IMR-90 (cell line): ENCODE measurements at regions not wholly inside any gene's neighbourhood (a gene's known extent, or its start where the extent isn't known, plus 50 kb on each side); places are given as distances from the start of the nearest gene placed in this dataset.

Source experiments
- BHLHE40 ChIP-seq: fragments of 150-350 bp; IDR thresholded peaks from 2 replicates; pipeline ENCODE4 v1.6.1; 2016; ENCODE audit warnings: mild to moderate bottlenecking, low read depth, low read length
- CEBPB ChIP-seq: IDR thresholded peaks from 2 replicates; pipeline ENCODE4 v1.6.1; 2012; ENCODE audit warnings: low read depth, low read length, improper control_type of control experiment
- CHD1 ChIP-seq: IDR thresholded peaks from 2 replicates; pipeline ENCODE4 v1.6.1; 2012; ENCODE audit warnings: low read depth, low read length, improper control_type of control experiment
- FOS ChIP-seq: fragments of 150-350 bp; IDR thresholded peaks from 2 replicates; pipeline ENCODE4 v1.6.1; 2016; ENCODE audit warnings: low read depth, low read length
- MAZ ChIP-seq: IDR thresholded peaks from 2 replicates; pipeline ENCODE4 v1.6.1; 2012; ENCODE audit warnings: low read depth, mild to moderate bottlenecking, low read length, improper control_type of control experiment, moderate library complexity, borderline replicate concordance
- MXI1 ChIP-seq: IDR thresholded peaks from 2 replicates; pipeline ENCODE4 v1.6.1; 2012; ENCODE audit warnings: low read depth, mild to moderate bottlenecking, low read length, moderate library complexity, borderline replicate concordance
- NFE2L2 ChIP-seq: fragments of 150-350 bp; IDR thresholded peaks from 2 replicates; pipeline ENCODE4 v1.6.1; 2016; ENCODE audit warnings: low read depth, mild to moderate bottlenecking, low read length
- POLR2A ChIP-seq: IDR thresholded peaks from 2 replicates; pipeline ENCODE4 v1.6.1; 2012; ENCODE audit warnings: mild to moderate bottlenecking, low read depth, low read length
- RAD21 ChIP-seq: IDR thresholded peaks from 2 replicates; pipeline ENCODE4 v1.6.1; 2012; ENCODE audit warnings: low read length, improper control_type of control experiment
- RFX5 ChIP-seq: IDR thresholded peaks from 2 replicates; pipeline ENCODE4 v1.8.0; 2012; ENCODE audit warnings: low read depth, mild to moderate bottlenecking, low read length, moderate library complexity
- SMC3 ChIP-seq: fragments of 150-350 bp; IDR thresholded peaks from 2 replicates; pipeline ENCODE4 v1.6.1; 2016; ENCODE audit warnings: low read depth, mild to moderate bottlenecking, antibody characterized with exemption, low read length, moderate library complexity
- TF ChIP-seq, protein P1 (sequence below): conservative IDR thresholded peaks from 2 replicates; pipeline ENCODE4 v1.5.1; 2012; ENCODE audit warnings: mild to moderate bottlenecking, low read depth, low read length, improper control_type of control experiment
- TF ChIP-seq, protein P2 (sequence below): fragments of 150-350 bp; IDR thresholded peaks from 2 replicates; pipeline ENCODE4 v1.6.1; 2017; ENCODE audit warnings: mild to moderate bottlenecking, antibody characterized with exemption, low read length, low read depth

GRCh38 chr20:47850146-47850545 lies 64.9 kb upstream of the SULF2 start:
- TF ChIP-seq POLR2A = no peak
- TF ChIP-seq, protein P1, sequence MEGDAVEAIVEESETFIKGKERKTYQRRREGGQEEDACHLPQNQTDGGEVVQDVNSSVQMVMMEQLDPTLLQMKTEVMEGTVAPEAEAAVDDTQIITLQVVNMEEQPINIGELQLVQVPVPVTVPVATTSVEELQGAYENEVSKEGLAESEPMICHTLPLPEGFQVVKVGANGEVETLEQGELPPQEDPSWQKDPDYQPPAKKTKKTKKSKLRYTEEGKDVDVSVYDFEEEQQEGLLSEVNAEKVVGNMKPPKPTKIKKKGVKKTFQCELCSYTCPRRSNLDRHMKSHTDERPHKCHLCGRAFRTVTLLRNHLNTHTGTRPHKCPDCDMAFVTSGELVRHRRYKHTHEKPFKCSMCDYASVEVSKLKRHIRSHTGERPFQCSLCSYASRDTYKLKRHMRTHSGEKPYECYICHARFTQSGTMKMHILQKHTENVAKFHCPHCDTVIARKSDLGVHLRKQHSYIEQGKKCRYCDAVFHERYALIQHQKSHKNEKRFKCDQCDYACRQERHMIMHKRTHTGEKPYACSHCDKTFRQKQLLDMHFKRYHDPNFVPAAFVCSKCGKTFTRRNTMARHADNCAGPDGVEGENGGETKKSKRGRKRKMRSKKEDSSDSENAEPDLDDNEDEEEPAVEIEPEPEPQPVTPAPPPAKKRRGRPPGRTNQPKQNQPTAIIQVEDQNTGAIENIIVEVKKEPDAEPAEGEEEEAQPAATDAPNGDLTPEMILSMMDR = no peak
- TF ChIP-seq SMC3 = no peak
- no peak for TF ChIP-seq CEBPB
- no peak for TF ChIP-seq MXI1
- no peak for TF ChIP-seq MAZ
- TF ChIP-seq, protein P2, sequence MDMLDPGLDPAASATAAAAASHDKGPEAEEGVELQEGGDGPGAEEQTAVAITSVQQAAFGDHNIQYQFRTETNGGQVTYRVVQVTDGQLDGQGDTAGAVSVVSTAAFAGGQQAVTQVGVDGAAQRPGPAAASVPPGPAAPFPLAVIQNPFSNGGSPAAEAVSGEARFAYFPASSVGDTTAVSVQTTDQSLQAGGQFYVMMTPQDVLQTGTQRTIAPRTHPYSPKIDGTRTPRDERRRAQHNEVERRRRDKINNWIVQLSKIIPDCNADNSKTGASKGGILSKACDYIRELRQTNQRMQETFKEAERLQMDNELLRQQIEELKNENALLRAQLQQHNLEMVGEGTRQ = no peak
- no peak for TF ChIP-seq RAD21
- TF ChIP-seq FOS = no peak
- TF ChIP-seq RFX5 = no peak
- TF ChIP-seq NFE2L2 = no peak
- no peak for TF ChIP-seq BHLHE40
- TF ChIP-seq CHD1 = no peak
